Endodermal cell (in vitro differentiated cells): ENCODE measurements at regions not wholly inside any gene's neighbourhood (a gene's known extent, or its start where the extent isn't known, plus 50 kb on each side); places are given as distances from the start of the nearest gene placed in this dataset.

Source experiments
- DNase-seq: peaks from one replicate; pipeline ENCODE4 v3.0.0-alpha.2; 2017
- H3K27ac ChIP-seq: 2 replicates; pipeline ENCODE4 v1.5.1; 2013; ENCODE audit warnings: mild to moderate bottlenecking, low read depth, low read length, moderate library complexity
- H3K27me3 ChIP-seq: 2 replicates; pipeline ENCODE4 v1.6.1; 2013; ENCODE audit warnings: mild to moderate bottlenecking, low read length, moderate library complexity; ENCODE audit not compliant: insufficient read depth, control insufficient read depth, poor library complexity, severe bottlenecking
- H3K36me3 ChIP-seq: 2 replicates; pipeline ENCODE4 v1.7.0; 2013; ENCODE audit warnings: mild to moderate bottlenecking, low read length, moderate library complexity; ENCODE audit not compliant: control insufficient read depth, insufficient read depth
- H3K4me1 ChIP-seq: one replicate; pipeline ENCODE4 v1.7.0; 2013; ENCODE audit warnings: low read length; ENCODE audit not compliant: control insufficient read depth, insufficient read depth
- H3K4me3 ChIP-seq: 2 replicates; pipeline ENCODE4 v1.5.1; 2013; ENCODE audit warnings: mild to moderate bottlenecking, low read length, moderate library complexity
- H3K9ac ChIP-seq: 2 replicates; pipeline ENCODE4 v1.6.1; 2013; ENCODE audit warnings: mild to moderate bottlenecking, low read length, moderate library complexity; ENCODE audit not compliant: poor library complexity, severe bottlenecking; ENCODE audit errors: extremely low read depth
- H3K9me3 ChIP-seq: 2 replicates; pipeline ENCODE4 v1.6.1; 2013; ENCODE audit warnings: mild to moderate bottlenecking, low read length, moderate library complexity; ENCODE audit not compliant: control insufficient read depth
- H3K27ac Mint-ChIP-seq: 2 replicates; pipeline ENCODE4 v1.8.0; 2020; ENCODE audit warnings: mixed read lengths
- H3K27me3 Mint-ChIP-seq: 2 replicates; pipeline ENCODE4 v1.8.0; 2021; ENCODE audit warnings: mild to moderate bottlenecking, mixed read lengths; ENCODE audit not compliant: insufficient read depth
- H3K36me3 Mint-ChIP-seq: 2 replicates; pipeline ENCODE4 v1.8.0; 2020; ENCODE audit warnings: low read depth, mixed read lengths
- H3K4me1 Mint-ChIP-seq: 2 replicates; pipeline ENCODE4 v1.8.0; 2020; ENCODE audit warnings: mixed read lengths
- H3K4me3 Mint-ChIP-seq: 2 replicates; pipeline ENCODE4 v1.8.0; 2020; ENCODE audit warnings: mild to moderate bottlenecking, moderate library complexity, mixed read lengths
- H3K9me3 Mint-ChIP-seq: 2 replicates; pipeline ENCODE4 v1.8.0; 2020; ENCODE audit warnings: mild to moderate bottlenecking, mixed read lengths
- WGBS, 2 experiments: methylation state at CpG; one replicate each; pipeline versions ENCODE4 v1.1.5 to v1.1.7; 2013; ENCODE audit warnings: missing lambda C conversion rate in 2 of 2, mixed read lengths in 1 of 2; ENCODE audit not compliant: insufficient coverage in 1 of 2, insufficient read length in 1 of 2; 5-methylcytosine and 5-hydroxymethylcytosine counted together
- TF ChIP-seq, protein P1 (sequence below): fragments of 200-600 bp; sonication (generic); conservative IDR thresholded peaks from 2 replicates; pipeline ENCODE4 v1.5.0; 2021; ENCODE audit warnings: antibody characterized with exemption, mild to moderate bottlenecking

DNA sequence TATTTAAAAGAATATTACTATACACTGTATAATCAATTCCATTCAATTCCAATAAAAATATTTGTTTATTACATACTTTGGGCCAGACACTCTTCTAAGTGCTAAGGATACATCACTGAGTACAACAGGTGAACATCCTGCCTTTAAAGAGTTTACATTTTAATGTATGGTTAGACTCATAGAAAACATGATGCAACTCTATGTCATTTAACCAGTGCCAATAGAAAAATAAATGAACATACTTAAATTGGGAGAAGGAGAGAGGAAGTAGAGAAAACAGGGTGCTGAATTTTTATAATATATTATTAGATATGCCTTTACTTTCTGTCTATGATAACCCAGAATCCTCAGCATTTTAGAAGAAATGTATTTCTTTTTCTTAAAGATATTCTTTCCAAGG lies 119.2 kb downstream of the TSEN15 start:
- H3K4me1 Mint-ChIP-seq, result no peaks in the 10 kb centered on the region
- H3K4me3 Mint-ChIP-seq, result no peak overlapping the region
- peaks cover 14% of the 10 kb centered on the region for H3K27me3 Mint-ChIP-seq
- no peaks in the 10 kb centered on the region for H3K9me3 Mint-ChIP-seq
- H3K4me1 ChIP-seq, result no peaks in the 10 kb centered on the region
- H3K36me3 Mint-ChIP-seq, result no peaks in the 10 kb centered on the region
- no peaks in the 10 kb centered on the region for H3K9me3 ChIP-seq
- TF ChIP-seq, protein P1, sequence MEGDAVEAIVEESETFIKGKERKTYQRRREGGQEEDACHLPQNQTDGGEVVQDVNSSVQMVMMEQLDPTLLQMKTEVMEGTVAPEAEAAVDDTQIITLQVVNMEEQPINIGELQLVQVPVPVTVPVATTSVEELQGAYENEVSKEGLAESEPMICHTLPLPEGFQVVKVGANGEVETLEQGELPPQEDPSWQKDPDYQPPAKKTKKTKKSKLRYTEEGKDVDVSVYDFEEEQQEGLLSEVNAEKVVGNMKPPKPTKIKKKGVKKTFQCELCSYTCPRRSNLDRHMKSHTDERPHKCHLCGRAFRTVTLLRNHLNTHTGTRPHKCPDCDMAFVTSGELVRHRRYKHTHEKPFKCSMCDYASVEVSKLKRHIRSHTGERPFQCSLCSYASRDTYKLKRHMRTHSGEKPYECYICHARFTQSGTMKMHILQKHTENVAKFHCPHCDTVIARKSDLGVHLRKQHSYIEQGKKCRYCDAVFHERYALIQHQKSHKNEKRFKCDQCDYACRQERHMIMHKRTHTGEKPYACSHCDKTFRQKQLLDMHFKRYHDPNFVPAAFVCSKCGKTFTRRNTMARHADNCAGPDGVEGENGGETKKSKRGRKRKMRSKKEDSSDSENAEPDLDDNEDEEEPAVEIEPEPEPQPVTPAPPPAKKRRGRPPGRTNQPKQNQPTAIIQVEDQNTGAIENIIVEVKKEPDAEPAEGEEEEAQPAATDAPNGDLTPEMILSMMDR, result no peak
- H3K9ac ChIP-seq, result no peak overlapping the region
- H3K27ac Mint-ChIP-seq, result no peak overlapping the region
- H3K4me3 ChIP-seq, result no peak overlapping the region
- peaks cover 2% of the 10 kb centered on the region for H3K27me3 ChIP-seq
- no peaks in the 10 kb centered on the region for H3K36me3 ChIP-seq
- no peak overlapping the region for H3K27ac ChIP-seq
- DNase-seq, result no peak

DNA sequence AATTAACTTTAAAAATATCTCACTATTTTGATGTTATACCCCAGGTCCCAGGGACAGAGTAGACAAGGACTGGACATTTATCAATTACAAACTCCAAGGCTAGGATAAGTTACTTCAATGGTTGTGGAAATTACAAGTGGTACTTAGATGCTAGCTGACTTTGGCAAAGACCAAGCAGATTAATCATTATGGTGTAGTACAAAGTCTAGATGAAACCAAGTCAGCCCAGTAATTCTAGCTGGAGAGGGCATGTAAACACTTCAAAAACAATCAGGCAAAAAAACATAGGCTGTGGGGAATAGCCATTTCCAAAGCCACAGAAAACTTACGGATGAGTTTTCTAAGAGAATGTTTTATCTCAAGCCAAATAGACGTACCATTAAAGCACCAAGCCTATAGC lies 124.5 kb downstream of the TSEN15 start:
- Histone ChIP-seq H3K36me3 (no peaks in the 10 kb centered on the region), H3K9me3 (no peaks in the 10 kb centered on the region), H3K27me3 (peaks cover 11% of the 10 kb centered on the region), H3K9ac (no peak overlapping the region), H3K4me3 (no peak overlapping the region), H3K4me1 (no peaks in the 10 kb centered on the region), H3K27ac (no peak overlapping the region)
- Mint-ChIP-seq H3K4me1 (no peaks in the 10 kb centered on the region), H3K9me3 (no peaks in the 10 kb centered on the region), H3K27me3 (peaks cover 37% of the 10 kb centered on the region), H3K4me3 (no peak overlapping the region), H3K27ac (no peak overlapping the region), H3K36me3 (no peaks in the 10 kb centered on the region)
- TF ChIP-seq, protein P1, result no peak
- 89 to 100% methylated on average over 2 of the region's 2 CpGs for WGBS, 2 experiments
- no peak for DNase-seq

DNA sequence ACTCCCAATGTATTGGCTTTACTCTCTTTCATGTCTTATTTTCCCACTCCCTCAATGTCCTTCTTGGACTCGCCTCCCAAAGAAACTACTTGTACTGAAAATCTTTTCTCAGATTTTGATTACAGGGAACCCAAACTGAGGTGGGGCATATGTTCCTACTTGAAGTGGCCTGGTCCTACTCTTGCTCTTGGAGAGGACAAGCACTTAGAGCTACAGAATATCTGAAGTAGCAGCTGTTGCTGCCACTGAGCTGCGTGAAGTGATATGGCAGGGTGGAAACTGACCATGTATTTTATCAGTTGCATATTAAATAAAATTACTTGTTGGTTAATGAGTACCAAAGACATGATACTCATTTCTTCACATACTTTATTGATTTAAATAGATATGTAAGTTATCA lies 129.5 kb downstream of the TSEN15 start:
- H3K4me1 ChIP-seq, result no peaks in the 10 kb centered on the region
- Mint-ChIP-seq H3K27ac (no peak overlapping the region), H3K36me3 (no peaks in the 10 kb centered on the region), H3K4me3 (no peak overlapping the region), H3K9me3 (no peaks in the 10 kb centered on the region), H3K4me1 (no peaks in the 10 kb centered on the region), H3K27me3 (peaks cover 67% of the 10 kb centered on the region)
- peaks cover 23% of the 10 kb centered on the region for H3K27me3 ChIP-seq
- no peak overlapping the region for H3K27ac ChIP-seq
- no peaks in the 10 kb centered on the region for H3K9me3 ChIP-seq
- no peak overlapping the region for H3K9ac ChIP-seq
- no peak for DNase-seq
- TF ChIP-seq, protein P1, result no peak
- 91 to 100% methylated on average over 1 to 2 of the region's 2 CpGs for WGBS, 2 experiments
- H3K36me3 ChIP-seq, result no peaks in the 10 kb centered on the region
- no peak overlapping the region for H3K4me3 ChIP-seq
